ENCODE measurements at regions not wholly inside any gene's neighbourhood (a gene's known extent, or its start where the extent isn't known, plus 50 kb on each side); places are given as distances from the start of the nearest gene placed in this dataset.

DNA sequence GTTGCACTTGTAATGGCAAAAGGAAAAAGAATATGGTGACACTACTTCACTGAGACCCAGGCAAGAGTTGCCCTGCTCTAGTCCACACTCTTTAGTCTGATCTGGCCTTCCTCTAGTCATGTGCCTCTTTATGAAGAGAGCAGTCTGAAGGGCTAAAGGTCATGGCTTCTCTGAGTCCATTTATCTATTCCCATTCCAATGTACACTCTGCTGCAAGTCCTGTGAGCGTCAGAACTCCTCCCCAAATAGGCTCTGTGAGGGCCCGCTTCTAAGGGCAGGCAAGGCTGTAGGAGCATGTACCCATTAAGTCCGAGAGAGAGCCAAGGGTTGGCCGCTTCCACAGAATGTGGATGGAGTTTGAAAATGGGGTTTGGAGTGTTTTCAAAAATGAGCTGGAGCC is 209.3 kb downstream of the AHR start (continued):
- TF ChIP-seq, protein P1, sequence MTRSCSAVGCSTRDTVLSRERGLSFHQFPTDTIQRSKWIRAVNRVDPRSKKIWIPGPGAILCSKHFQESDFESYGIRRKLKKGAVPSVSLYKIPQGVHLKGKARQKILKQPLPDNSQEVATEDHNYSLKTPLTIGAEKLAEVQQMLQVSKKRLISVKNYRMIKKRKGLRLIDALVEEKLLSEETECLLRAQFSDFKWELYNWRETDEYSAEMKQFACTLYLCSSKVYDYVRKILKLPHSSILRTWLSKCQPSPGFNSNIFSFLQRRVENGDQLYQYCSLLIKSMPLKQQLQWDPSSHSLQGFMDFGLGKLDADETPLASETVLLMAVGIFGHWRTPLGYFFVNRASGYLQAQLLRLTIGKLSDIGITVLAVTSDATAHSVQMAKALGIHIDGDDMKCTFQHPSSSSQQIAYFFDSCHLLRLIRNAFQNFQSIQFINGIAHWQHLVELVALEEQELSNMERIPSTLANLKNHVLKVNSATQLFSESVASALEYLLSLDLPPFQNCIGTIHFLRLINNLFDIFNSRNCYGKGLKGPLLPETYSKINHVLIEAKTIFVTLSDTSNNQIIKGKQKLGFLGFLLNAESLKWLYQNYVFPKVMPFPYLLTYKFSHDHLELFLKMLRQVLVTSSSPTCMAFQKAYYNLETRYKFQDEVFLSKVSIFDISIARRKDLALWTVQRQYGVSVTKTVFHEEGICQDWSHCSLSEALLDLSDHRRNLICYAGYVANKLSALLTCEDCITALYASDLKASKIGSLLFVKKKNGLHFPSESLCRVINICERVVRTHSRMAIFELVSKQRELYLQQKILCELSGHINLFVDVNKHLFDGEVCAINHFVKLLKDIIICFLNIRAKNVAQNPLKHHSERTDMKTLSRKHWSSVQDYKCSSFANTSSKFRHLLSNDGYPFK (CRISPR knock-in tag; IDR thresholded peaks at IDR 0.05; ENCODE audit: borderline replicate concordance): no peak
- TF ChIP-seq ZMYM2 (CRISPR knock-in tag; IDR thresholded peaks at IDR 0.05) (peak; percentile 61; the same call in 1 of the 2 replicates), ZBTB7B (CRISPR knock-in tag; IDR thresholded peaks at IDR 0.05) (peak; percentile 60; the same call in 1 of the 2 replicates), ZNF557 (CRISPR knock-in tag; IDR thresholded peaks at IDR 0.05) (no peak), ZNF552 (CRISPR knock-in tag; IDR thresholded peaks at IDR 0.05; ENCODE audit: borderline replicate concordance) (no peak), NCOA2 (CRISPR knock-in tag; IDR thresholded peaks at IDR 0.05) (peak; percentile 86), NFIB (CRISPR knock-in tag; IDR thresholded peaks at IDR 0.05; ENCODE audit: borderline replicate concordance) (no peak), ZSCAN30 (CRISPR knock-in tag; IDR thresholded peaks at IDR 0.05) (no peak), DPF2 (CRISPR knock-in tag; IDR thresholded peaks at IDR 0.05; ENCODE audit: borderline replicate concordance, low read depth) (peak; percentile 51; the same call in 1 of the 2 replicates), FOXJ3 (CRISPR knock-in tag; IDR thresholded peaks at IDR 0.05; ENCODE audit: borderline replicate concordance) (peak; percentile 46; the same call in 1 of the 2 replicates), MAF1 (CRISPR knock-in tag; IDR thresholded peaks at IDR 0.05; ENCODE audit: borderline replicate concordance) (no peak), FOSL1 (CRISPR knock-in tag; IDR thresholded peaks at IDR 0.05; ENCODE audit: borderline replicate concordance) (no peak; the same call in 1 of the 2 replicates), ZBTB21 (CRISPR knock-in tag; IDR thresholded peaks at IDR 0.05) (no peak), ZNF256 (CRISPR knock-in tag; conservative IDR thresholded peaks at IDR 0.05) (no peak)
- TF ChIP-seq, protein P2, sequence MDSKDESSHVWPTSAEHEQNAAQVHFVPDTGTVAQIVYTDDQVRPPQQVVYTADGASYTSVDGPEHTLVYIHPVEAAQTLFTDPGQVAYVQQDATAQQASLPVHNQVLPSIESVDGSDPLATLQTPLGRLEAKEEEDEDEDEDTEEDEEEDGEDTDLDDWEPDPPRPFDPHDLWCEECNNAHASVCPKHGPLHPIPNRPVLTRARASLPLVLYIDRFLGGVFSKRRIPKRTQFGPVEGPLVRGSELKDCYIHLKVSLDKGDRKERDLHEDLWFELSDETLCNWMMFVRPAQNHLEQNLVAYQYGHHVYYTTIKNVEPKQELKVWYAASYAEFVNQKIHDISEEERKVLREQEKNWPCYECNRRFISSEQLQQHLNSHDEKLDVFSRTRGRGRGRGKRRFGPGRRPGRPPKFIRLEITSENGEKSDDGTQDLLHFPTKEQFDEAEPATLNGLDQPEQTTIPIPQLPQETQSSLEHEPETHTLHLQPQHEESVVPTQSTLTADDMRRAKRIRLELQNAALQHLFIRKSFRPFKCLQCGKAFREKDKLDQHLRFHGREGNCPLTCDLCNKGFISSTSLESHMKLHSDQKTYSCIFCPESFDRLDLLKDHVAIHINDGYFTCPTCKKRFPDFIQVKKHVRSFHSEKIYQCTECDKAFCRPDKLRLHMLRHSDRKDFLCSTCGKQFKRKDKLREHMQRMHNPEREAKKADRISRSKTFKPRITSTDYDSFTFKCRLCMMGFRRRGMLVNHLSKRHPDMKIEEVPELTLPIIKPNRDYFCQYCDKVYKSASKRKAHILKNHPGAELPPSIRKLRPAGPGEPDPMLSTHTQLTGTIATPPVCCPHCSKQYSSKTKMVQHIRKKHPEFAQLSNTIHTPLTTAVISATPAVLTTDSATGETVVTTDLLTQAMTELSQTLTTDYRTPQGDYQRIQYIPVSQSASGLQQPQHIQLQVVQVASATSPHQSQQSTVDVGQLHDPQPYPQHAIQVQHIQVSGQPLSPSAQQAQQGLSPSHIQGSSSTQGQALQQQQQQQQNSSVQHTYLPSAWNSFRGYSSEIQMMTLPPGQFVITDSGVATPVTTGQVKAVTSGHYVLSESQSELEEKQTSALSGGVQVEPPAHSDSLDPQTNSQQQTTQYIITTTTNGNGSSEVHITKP (CRISPR knock-in tag; IDR thresholded peaks at IDR 0.05; ENCODE audit: low read depth): no peak
- TF ChIP-seq, protein P3, sequence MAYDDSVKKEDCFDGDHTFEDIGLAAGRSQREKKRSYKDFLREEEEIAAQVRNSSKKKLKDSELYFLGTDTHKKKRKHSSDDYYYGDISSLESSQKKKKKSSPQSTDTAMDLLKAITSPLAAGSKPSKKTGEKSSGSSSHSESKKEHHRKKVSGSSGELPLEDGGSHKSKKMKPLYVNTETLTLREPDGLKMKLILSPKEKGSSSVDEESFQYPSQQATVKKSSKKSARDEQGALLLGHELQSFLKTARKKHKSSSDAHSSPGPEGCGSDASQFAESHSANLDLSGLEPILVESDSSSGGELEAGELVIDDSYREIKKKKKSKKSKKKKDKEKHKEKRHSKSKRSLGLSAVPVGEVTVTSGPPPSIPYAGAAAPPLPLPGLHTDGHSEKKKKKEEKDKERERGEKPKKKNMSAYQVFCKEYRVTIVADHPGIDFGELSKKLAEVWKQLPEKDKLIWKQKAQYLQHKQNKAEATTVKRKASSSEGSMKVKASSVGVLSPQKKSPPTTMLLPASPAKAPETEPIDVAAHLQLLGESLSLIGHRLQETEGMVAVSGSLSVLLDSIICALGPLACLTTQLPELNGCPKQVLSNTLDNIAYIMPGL (CRISPR knock-in tag; IDR thresholded peaks at IDR 0.05; ENCODE audit: borderline replicate concordance in 1 of 2, low read depth in 1 of 2): no peak
- TF ChIP-seq, protein P4, sequence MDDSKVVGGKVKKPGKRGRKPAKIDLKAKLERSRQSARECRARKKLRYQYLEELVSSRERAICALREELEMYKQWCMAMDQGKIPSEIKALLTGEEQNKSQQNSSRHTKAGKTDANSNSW (CRISPR knock-in tag; IDR thresholded peaks at IDR 0.05; ENCODE audit: borderline replicate concordance): no peak
- TF ChIP-seq, protein P5, sequence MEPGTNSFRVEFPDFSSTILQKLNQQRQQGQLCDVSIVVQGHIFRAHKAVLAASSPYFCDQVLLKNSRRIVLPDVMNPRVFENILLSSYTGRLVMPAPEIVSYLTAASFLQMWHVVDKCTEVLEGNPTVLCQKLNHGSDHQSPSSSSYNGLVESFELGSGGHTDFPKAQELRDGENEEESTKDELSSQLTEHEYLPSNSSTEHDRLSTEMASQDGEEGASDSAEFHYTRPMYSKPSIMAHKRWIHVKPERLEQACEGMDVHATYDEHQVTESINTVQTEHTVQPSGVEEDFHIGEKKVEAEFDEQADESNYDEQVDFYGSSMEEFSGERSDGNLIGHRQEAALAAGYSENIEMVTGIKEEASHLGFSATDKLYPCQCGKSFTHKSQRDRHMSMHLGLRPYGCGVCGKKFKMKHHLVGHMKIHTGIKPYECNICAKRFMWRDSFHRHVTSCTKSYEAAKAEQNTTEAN (CRISPR knock-in tag; conservative IDR thresholded peaks at IDR 0.05): no peak
- TF ChIP-seq, protein P6, sequence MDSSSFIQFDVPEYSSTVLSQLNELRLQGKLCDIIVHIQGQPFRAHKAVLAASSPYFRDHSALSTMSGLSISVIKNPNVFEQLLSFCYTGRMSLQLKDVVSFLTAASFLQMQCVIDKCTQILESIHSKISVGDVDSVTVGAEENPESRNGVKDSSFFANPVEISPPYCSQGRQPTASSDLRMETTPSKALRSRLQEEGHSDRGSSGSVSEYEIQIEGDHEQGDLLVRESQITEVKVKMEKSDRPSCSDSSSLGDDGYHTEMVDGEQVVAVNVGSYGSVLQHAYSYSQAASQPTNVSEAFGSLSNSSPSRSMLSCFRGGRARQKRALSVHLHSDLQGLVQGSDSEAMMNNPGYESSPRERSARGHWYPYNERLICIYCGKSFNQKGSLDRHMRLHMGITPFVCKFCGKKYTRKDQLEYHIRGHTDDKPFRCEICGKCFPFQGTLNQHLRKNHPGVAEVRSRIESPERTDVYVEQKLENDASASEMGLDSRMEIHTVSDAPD (CRISPR knock-in tag; IDR thresholded peaks at IDR 0.05): no peak

All from HepG2 (cell line).